Fibroblast of pulmonary artery (primary cell): ENCODE measurements at regions not wholly inside any gene's neighbourhood (a gene's known extent, or its start where the extent isn't known, plus 50 kb on each side); places are given as distances from the start of the nearest gene placed in this dataset.

Experiments
- DNase-seq: peaks from one replicate; pipeline ENCODE4 v3.0.0-alpha.2; 2010; ENCODE audit warnings: low read depth
- H3K4me3 ChIP-seq: replicated peaks from 2 replicates; pipeline ENCODE4 v1.5.1; 2011; ENCODE audit warnings: low read depth, mild to moderate bottlenecking, control low read depth, low read length, moderate library complexity
- CTCF ChIP-seq: IDR thresholded peaks from 2 replicates; pipeline ENCODE4 v1.5.1; 2011; ENCODE audit warnings: mild to moderate bottlenecking, control low read depth, low read length, inconsistent platforms; ENCODE audit errors: missing control alignments

- no peak for TF ChIP-seq CTCF
- H3K4me3 ChIP-seq = no peak overlapping the region
- no peak for DNase-seq
Measured at GRCh38 chr22:49381595-49382450, 445.9 kb downstream of the BRD1 start.

GRCh38 chr22:49380828-49381114, 446.9 kb downstream of the BRD1 start:
- no peak for DNase-seq
- no peak for TF ChIP-seq CTCF
- H3K4me3 ChIP-seq = no peak overlapping the region

- no peak overlapping the region for H3K4me3 ChIP-seq
Measured at GRCh38 chr22:49380095-49380827, 447.4 kb downstream of the BRD1 start.

GRCh38 chr22:49377306-49377705, 450.4 kb downstream of the BRD1 start:
- TF ChIP-seq CTCF = no peak
- no peak overlapping the region for H3K4me3 ChIP-seq
- no peak for DNase-seq

More at GRCh38 chr22:49380095-49380827, 447.4 kb downstream of the BRD1 start:
- DNase-seq = no peak
- TF ChIP-seq CTCF = no peak

- TF ChIP-seq CTCF = no peak
- no peak for DNase-seq
- no peak overlapping the region for H3K4me3 ChIP-seq
Measured at GRCh38 chr22:49373801-49374226, 453.9 kb downstream of the BRD1 start.

GRCh38 chr22:49373289-49373666, 454.4 kb downstream of the BRD1 start:
- no peak overlapping the region for H3K4me3 ChIP-seq
- TF ChIP-seq CTCF = no peak
- no peak for DNase-seq
